ENCODE measurements at regions not wholly inside any gene's neighbourhood (a gene's known extent, or its start where the extent isn't known, plus 50 kb on each side); places are given as distances from the start of the nearest gene placed in this dataset.

DNA sequence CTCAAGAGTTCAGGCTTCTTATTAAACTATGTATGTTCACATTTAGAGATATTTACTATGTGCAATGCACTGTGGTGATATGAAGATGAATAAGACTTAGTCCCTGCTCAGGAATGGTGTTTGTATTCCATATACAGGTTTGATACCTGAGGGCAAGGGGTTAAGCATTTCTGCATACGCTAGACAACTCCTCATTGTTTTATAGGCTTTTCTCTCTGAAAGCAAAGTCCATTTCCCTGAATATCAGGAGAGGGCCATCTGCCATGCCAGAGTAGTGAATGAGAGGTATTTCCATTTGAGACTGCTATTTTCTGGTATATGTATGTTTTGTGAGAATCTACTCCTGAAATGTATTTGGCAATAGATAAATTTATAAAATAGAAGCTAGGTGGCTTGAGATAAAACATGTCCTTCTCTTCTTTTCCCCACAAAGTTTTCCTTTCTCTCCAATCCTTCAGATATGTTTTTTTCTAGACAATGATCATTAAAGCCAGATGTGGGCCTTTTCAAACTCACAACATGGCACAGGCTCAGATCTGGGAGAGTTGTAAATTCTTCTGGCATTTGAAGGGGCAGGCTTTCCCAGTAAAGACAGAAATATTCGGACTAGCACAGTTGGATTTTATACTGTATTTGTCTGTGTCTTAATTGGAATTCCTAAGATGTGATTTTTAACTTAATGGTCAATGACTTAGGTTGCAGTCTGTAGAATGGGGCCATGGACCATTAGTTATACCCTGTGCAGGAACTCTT, 73.3 kb upstream of the WDR26 start:
- TF ChIP-seq POLR2AphosphoS5 (IDR thresholded peaks at IDR 0.05) (peak in 2 of 3 donors; percentile 12 to 49), POLR2A (IDR thresholded peaks at IDR 0.05) (no peak)
- TF ChIP-seq, protein P1, sequence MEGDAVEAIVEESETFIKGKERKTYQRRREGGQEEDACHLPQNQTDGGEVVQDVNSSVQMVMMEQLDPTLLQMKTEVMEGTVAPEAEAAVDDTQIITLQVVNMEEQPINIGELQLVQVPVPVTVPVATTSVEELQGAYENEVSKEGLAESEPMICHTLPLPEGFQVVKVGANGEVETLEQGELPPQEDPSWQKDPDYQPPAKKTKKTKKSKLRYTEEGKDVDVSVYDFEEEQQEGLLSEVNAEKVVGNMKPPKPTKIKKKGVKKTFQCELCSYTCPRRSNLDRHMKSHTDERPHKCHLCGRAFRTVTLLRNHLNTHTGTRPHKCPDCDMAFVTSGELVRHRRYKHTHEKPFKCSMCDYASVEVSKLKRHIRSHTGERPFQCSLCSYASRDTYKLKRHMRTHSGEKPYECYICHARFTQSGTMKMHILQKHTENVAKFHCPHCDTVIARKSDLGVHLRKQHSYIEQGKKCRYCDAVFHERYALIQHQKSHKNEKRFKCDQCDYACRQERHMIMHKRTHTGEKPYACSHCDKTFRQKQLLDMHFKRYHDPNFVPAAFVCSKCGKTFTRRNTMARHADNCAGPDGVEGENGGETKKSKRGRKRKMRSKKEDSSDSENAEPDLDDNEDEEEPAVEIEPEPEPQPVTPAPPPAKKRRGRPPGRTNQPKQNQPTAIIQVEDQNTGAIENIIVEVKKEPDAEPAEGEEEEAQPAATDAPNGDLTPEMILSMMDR (IDR thresholded peaks at IDR 0.05) = no peak

All from transverse colon (tissue), 4 donors.